Jurkat, Clone E6-1 (cell line): ENCODE measurements at regions not wholly inside any gene's neighbourhood (a gene's known extent, or its start where the extent isn't known, plus 50 kb on each side); places are given as distances from the start of the nearest gene placed in this dataset.
"Not testable (repeated sequence)": the region's sequence is repeated elsewhere in the genome, so short reads cannot be mapped to it uniquely, and the experiment has no call there.

Experiments
- DNase-seq: peaks from one replicate; pipeline ENCODE4 v3.0.0-alpha.2; 2011; ENCODE audit warnings: low read depth, low spot score
- H3K4me3 ChIP-seq: 2 replicates; pipeline ENCODE4 v1.5.1; 2011; ENCODE audit warnings: mild to moderate bottlenecking, low read length, control low read depth, moderate library complexity

DNA sequence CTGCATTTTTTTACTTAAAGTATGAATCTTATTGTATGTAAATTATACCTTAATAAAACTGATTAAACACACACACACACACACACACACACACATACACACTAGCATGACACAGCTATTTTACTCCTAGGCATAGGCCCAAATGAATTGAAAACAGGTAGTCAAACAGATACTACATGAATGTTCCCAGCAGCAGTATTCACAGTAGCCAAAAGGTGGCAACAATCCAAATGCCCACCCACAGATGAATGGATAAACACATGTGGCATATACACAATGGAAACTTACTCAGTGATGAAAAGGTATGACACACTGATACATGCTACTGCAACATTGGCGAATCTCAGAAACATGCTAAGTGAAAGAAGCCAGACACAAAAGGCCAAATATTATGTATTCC is 223.5 kb downstream of the CYB561 start:
- DNase-seq = peak; percentile 12
- no peak overlapping the region for H3K4me3 ChIP-seq

DNA sequence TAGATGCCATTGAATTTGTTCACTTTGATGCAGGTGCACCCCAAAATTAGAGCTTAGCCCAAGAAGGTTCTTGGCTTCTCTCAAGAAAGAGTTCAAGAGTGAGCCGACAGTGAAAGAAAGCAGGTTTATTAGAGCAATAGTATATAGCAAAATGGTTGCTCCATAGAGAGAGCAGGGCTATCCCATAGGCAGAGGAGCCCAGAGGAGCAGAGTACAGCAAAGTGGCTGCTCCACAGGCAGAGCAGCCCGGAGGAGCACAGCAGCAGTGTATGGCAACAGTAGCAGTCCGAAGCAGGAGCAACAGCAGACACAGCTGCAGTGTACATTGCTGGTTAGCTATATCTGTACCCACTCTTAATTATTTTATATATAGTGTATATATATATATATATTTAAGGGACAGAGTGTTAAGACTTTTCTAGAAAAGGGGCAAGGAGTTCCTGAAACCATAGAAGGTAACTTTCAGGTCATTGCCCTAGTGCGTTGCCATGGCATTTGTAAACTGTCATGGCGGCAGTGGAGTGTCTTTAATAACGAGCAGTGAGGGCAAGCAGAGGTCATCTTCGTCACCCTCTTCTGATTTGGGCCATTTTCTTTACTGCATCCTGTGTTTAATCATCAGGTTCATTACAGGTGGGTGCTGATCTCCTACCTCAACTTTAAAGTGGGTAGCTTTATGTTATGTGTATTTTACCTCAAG is 222.7 kb downstream of the CYB561 start:
- DNase-seq = no peak

DNA sequence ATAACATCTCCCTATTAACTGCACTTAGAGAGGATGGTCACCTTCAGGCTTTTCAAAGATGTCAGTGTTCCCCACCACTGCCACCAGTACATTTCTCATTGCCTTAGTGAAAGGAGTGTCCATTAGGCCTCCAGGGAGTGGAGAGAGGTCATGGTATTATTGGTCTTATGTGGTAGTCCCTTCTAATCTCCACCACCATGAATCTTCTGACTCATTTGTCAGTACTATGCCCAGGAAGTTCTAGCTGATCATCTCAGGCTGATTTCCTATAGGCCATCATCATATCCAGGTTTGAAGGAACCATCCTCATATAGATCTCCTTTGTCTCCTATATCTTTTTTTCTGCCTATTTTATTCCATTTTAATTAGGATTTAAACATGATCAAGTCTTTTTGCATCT is 221.5 kb downstream of the CYB561 start:
- no peak overlapping the region for H3K4me3 ChIP-seq
- no peak for DNase-seq

More for the DNA sequence above, 222.7 kb downstream of the CYB561 start:
- H3K4me3 ChIP-seq = no peak overlapping the region

DNA sequence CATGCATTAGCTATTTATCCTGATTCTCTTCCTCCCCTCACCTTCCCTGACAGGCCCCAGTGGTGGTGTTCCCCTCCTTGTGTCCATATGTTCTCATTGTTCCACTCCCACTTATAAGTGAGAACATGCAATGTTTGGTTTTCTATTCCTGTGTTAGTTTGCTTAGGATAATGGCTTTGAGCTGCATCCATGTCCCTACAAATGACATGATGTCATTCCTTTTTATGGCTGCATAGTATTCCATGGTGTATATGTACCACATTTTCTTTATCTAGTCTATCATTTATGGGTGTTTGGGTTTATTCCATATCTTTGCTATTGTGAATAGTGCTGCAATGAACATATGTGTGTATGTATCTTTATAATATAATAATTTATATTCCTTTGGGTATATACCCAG is 219.4 kb downstream of the CYB561 start:
- DNase-seq, H3K4me3 ChIP-seq: not testable (repeated sequence)

DNA sequence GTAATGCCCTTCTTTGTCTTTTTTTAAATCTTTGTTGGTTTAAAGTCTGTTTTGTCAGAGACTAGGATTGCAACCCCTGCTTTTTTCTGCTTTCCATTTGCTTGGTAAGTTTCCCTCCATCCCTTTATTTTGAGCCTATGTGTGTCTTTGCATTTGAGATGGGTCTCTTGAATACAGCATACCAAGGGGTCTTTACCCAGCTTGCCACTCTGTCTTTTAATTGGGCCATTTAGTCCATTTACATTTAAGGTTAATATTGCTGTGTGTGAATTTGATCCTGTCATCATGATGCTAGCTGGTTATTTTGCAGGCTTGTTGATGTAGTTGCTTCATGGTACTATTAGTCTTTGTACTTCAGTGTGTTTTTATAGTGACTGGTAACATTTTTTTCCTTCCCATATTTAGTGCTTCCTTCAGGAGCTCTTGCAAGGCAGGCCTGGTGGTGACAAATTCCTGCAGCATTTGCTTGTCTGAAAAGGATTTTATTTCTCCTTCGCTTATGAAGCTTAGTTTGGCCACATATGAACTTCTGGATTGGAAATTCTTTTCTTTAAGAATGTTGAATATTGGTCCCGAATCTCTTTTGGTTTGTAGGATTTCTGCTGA is 215.0 kb downstream of the CYB561 start:
- DNase-seq, H3K4me3 ChIP-seq: not testable (repeated sequence)

DNA sequence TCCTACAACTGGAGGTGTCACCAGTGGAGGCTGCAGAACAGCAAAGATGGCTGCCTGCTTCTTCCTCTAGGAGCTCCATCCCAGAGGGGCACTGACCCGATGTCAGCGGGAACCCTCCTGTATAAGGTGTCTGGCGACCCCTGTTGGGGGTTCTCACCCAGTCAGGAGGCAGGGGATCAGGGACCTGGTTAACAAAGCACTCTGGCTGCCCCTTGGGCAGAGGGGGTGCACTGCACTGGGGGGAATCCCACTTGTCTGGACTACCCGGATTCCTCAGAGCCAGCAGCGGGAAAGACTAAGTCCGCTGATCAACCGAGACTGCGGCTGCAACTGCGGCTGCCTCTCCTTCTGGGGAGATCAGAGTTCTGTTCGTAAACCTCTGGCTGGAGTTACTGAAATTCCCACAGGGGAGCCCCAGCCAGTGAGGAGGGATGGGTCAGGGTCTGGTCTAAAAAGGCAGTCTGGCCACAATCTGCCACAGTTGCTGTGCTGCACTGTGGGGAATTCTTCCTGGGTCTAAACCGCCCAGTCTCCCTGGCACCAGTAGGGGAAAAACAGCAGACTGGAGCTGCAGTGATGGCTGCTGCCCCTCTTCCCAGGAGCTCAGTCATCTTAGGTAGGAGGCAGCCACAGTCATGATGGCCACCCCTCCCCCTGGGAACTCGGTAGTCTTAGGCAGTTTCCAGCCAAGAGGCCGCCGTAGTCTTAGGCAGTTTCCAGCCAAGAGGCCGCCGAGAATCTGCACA is 213.4 kb downstream of the CYB561 start:
- H3K4me3 ChIP-seq = no peak overlapping the region
- DNase-seq = no peak

DNA sequence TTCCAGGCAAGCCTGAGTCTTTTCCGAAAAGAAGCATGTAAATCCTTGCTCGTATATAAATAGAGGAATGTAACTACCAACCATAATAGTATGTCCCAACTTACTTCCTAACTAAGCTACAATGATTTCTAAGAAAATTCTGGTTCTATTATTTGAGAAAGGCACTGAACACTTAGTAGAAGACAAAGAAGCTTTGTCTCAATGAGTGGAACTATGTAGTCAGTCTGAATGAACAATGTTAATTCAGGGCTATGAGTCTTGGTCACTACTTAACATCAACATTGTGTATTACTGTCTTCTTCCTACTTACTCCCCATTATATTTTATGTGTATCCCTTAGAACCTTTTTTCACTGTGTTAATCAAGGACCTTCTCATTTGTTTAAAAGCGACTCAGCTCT is 206.0 kb downstream of the CYB561 start:
- DNase-seq = no peak
- H3K4me3 ChIP-seq = no peak overlapping the region

DNA sequence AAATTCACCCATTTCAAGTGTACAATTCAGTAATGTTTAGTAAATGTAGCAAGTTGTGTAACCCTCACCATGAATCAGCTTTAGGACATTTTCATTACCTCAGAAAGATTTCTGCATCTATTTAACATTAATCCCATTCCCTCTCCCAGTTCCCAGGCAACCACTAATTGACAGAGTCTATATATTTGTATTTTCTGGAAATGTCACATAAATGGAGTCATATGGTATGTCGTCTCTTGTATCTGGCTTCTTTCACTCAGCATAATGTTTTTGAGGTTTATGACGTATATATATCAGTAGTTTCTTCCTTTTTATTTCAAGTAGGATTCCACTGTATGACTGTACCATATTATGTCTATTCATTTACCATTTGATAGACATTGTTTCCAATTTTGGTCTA is 199.8 kb downstream of the CYB561 start:
- no peak for DNase-seq
- no peak overlapping the region for H3K4me3 ChIP-seq

DNA sequence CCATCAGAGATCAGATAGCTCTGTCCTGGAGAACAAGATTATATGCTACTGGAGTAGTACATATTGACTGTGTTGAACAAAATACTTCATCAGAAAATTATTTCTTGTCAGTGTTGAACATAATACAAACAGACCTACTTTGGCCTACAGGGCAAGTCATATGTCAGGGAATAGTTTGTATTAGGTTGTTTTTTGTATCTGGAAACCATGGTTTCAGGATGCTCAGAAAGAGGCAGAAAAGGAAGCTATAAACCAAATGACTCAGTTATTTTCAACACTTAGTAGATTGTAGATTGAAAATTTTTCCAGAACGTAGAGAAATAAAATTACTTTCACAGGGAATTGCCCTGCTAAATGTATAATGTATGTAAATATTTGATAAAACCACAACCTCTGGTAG is 198.4 kb downstream of the CYB561 start:
- no peak for DNase-seq
- no peak overlapping the region for H3K4me3 ChIP-seq

DNA sequence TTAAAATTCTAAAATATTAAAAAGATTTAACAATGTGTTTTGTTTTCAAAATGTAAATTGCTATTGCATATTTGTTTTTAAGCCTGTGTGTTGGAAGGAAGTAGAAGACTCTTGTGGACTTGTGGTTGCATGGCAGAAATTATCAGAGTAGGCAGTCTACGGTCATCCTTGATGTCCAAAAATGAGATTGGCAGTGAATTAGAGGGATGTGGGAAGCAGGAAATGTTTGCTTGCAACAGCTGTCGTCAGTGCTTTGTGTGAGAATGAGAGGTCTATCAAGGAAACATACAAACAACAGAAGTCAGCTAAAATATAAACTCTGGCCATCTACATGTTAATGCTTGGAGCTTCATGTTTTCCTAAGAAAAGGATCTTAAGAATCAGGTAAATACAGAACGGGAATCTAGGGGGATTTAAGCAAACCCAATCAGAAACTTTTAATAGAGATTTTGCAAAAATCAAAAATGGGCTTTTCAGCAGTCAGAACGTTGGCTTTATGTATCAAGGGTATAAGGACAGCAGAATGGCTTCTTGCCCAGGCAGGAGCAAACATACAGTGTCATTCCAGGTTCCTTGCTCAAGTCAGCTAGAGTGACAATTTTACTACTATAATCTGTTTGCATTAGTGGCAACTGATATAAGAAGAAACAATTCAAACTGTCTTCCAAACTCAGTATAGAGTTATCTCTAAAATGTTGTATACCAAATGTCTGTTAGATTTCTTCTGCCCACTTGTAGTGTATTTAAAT is 196.7 kb downstream of the CYB561 start:
- no peak overlapping the region for H3K4me3 ChIP-seq
- no peak for DNase-seq

DNA sequence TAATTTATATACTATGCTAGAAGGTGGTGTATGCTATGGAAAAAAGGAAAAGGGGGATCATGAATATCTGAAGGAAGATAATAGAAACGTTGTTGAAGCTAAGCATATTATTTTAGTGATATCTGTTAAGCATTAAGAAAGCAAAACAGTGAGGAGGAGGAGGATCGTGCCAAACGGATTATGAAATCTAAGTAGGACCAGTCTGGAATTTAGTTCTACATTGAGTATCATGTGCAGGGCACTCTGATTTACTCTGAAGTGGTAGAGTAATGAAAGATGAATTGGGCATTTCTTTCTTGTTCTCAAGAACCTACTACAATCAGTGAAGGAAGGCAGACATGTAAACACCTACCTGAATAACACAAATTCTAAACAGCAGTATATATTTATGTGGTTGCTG is 195.3 kb downstream of the CYB561 start:
- no peak overlapping the region for H3K4me3 ChIP-seq
- DNase-seq = no peak

DNA sequence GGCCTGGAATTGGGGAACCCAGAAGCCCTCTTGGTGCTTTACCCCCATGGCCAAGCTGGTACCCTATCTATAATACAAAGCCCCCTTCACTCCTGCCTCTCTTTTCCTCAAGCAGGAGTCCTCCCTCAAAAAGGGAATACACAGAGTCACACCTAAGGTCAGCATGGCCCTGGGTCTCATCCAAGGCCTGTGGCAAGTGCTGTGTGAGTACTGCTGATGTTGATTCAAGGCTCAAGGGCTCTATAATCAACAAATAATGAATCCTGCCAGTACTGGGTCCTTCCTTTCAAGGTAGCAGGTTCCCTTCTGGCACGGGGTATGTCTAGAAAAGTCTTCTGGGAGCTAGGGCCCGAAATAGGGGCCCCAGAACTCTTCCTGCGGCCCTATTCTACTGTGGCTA is 187.3 kb downstream of the CYB561 start:
- DNase-seq = no peak
- no peak overlapping the region for H3K4me3 ChIP-seq

DNA sequence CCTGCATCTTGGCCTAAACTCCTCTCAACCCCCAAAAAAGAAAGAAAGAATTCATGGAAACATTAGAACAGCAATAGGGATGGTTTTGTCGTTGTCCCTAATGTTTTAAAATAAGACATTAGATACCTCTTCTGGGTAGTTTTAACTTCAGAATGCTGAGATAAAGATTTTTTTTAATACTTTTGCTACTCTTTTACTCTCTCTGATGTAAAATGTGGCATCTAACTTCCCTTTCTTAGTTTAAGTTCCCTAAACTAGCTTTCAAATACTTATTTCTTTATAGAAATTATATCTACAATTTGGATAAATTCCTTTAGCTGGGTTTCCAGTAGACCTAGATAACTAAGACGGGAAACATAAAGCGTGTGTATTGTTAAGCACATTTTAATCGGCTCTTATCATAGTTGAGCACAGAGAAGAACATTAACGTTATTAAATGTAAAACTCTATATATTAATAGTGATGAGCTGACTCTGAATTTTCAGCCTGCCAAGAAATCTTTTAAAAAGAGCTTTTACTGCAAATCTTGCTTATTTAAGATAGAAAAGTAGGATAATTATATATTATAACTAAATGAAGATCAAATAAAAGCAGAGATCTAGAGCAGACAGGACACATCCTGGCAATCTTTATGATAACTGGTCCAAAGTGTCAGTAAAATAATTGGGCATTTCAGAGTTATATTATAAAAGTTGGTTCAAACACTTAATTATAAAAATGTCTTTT is 183.2 kb downstream of the CYB561 start:
- DNase-seq = no peak
- no peak overlapping the region for H3K4me3 ChIP-seq

DNA sequence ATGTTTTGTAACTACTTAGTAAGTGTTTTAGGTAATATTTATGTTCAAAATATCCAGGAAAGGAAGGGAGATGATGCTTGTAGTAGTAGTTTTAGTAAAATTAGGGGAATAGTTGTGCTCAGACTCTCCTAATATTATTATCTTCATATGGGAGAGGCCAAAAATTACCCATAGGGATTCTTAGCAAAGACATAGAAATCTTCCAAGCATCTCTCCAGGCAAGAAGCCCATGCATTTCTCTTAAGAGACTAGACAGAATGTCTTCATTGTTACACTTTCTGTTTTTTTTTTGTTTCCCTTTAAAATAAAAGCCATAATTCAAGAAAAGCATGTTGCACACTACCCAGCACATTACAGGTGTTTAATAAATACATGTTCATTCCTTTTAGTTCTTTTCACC is 180.6 kb downstream of the CYB561 start:
- DNase-seq = no peak
- no peak overlapping the region for H3K4me3 ChIP-seq

DNA sequence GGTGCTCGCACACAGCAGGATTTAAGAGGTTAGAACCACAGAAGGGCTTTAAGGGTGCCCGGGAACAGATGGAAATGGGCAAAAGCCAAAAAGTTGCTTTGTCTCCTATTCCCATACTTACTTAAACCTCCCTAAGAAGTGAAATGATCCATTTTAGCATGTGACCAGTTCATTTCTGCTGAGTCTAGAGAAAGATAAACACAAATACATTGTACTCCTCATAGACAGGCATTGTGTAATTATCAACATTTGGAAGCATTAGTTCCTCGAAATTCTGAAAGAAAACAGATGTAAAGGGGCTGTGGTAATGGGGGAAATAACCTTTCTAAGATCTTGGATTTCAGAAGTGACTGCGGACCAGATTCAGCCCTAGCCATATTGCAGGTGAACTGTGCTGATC is 178.3 kb downstream of the CYB561 start:
- DNase-seq = no peak
- H3K4me3 ChIP-seq = no peak overlapping the region

DNA sequence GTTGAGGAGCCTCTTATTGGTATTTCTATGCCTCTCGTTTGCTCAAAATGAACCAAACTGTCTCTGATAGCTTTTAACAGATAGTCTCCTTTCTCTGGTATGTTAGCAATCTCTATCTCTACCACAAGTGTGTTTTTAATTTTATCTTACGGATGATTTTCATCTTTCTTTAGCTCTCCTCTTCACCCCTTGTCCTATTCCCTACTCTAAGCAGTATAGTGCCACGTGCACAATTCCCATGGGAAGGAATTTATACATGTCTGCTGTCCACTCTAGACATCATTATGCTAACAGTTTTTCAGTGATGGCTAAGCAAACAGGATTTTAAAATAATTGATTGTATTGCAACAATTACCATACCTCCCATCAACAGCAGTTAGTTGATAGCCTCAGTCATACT is 177.3 kb downstream of the CYB561 start:
- no peak for DNase-seq
- H3K4me3 ChIP-seq = no peak overlapping the region

DNA sequence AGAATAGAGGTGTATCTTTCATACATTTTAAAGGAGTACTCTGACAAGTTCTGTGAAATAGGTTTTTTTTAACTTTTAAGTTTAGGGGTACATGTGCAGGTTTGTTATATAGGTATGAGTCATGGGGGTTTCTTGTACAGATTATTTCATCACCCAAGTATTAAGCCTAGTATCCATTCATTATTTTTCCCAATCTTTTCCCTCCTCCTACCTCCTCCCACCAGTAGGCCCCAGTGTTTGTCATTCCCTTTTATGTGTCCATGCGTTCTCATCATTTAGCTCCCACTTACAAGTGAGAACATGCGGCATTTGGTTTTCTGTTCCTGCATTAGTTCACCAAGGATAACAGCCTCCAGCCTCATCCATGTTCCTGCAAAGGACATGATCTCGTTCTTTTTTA is 175.5 kb downstream of the CYB561 start:
- H3K4me3 ChIP-seq = no peak overlapping the region
- DNase-seq = no peak

DNA sequence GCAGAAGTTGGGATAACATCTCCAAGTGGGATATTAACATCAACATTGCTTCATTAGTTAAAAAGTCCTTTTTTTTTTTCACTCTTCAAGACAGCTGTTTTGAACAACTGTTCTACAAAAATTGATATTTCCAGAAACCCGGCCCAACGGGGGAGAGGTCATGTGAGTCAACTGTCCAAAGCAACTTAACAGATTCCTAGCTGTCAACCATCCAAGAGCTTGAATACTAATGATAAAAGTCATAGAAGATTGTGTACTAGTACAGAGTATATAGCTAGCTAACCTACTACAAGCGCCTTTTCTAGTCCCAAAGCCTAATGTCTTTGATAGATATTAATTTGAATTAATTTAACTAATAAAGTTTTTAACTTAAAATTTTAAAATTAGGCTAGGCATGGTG is 172.0 kb downstream of the CYB561 start:
- H3K4me3 ChIP-seq = no peak overlapping the region
- no peak for DNase-seq

DNA sequence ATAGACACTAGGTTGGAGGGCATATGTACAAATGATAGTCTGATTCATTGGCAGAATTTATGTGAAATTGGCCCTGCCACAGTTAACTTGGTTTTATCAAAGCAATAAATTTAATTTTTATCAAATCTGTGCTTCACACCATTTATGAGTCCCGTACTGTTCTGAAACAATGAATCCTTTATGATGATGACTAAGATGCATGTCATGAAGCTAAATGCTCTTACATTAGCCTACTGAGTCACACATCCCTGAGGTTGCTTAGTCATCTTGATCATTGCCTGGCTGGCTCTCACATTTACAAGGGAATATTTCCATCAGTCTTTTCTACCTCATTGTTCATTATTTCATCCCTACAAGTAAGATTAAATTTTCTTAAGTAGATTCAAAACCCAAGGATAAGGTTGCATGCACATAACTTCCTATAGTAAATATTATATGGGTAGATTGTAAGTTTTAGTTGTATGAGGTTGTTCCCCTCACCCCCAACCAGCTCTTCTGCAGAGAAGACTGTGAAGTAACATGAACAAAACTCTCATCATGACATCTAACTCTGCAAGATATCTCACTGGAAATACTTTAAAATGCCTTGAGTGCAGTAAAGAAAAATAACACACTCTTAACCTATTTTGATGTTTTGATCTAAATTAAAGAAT is 170.7 kb downstream of the CYB561 start:
- no peak for DNase-seq
- H3K4me3 ChIP-seq = no peak overlapping the region
